Nephron progenitor cell (in vitro differentiated cells): ENCODE measurements at regions not wholly inside any gene's neighbourhood (a gene's known extent, or its start where the extent isn't known, plus 50 kb on each side); places are given as distances from the start of the nearest gene placed in this dataset.

ENCODE experiments used
- DNase-seq: peaks from one replicate; pipeline ENCODE4 v3.0.0; 2021
- H3K27ac Mint-ChIP-seq: 2 replicates; pipeline ENCODE4 v1.8.0; 2021; ENCODE audit warnings: mild to moderate bottlenecking, moderate library complexity, mixed read lengths
- H3K27me3 Mint-ChIP-seq: 2 replicates; pipeline ENCODE4 v1.8.0; 2021; ENCODE audit warnings: mild to moderate bottlenecking, low read depth, mixed read lengths; ENCODE audit not compliant: poor library complexity
- H3K36me3 Mint-ChIP-seq: 2 replicates; pipeline ENCODE4 v1.8.0; 2021; ENCODE audit warnings: low read depth, mixed read lengths
- H3K4me1 Mint-ChIP-seq: 2 replicates; pipeline ENCODE4 v1.8.0; 2021; ENCODE audit warnings: mixed read lengths
- H3K4me3 Mint-ChIP-seq: 2 replicates; pipeline ENCODE4 v1.8.0; 2021; ENCODE audit warnings: mild to moderate bottlenecking, moderate library complexity, mixed read lengths
- H3K9me3 Mint-ChIP-seq: 2 replicates; pipeline ENCODE4 v1.8.0; 2021; ENCODE audit warnings: mild to moderate bottlenecking, moderate library complexity, mixed read lengths
- CTCF ChIP-seq: fragments of 200-600 bp; sonication (generic); IDR thresholded peaks from 2 replicates; pipeline ENCODE4 v1.5.0; 2021; ENCODE audit warnings: antibody characterized with exemption

- TF ChIP-seq CTCF, result no peak
- H3K36me3 Mint-ChIP-seq, result no peaks in the 10 kb centered on the region
- peaks cover 30% of the 10 kb centered on the region for H3K27me3 Mint-ChIP-seq
- no peak overlapping the region for H3K27ac Mint-ChIP-seq
- no peak overlapping the region for H3K4me3 Mint-ChIP-seq
- no peaks in the 10 kb centered on the region for H3K9me3 Mint-ChIP-seq
- no peak for DNase-seq
- peaks cover 5% of the 10 kb centered on the region for H3K4me1 Mint-ChIP-seq
These were observed 119.8 kb downstream of the CCT6B start for GRCh38 chr17:34841467-34841866.

GRCh38 chr17:34840750-34841149, 120.5 kb downstream of the CCT6B start:
- no peak for TF ChIP-seq CTCF
- H3K4me3 Mint-ChIP-seq, result no peak overlapping the region
- no peaks in the 10 kb centered on the region for H3K36me3 Mint-ChIP-seq
- DNase-seq, result no peak
- H3K4me1 Mint-ChIP-seq, result peaks cover 4% of the 10 kb centered on the region
- H3K27me3 Mint-ChIP-seq, result peaks cover 36% of the 10 kb centered on the region
- no peaks in the 10 kb centered on the region for H3K9me3 Mint-ChIP-seq
- H3K27ac Mint-ChIP-seq, result no peak overlapping the region

- DNase-seq, result no peak
- Mint-ChIP-seq H3K4me3 (no peak overlapping the region), H3K27me3 (peaks cover 35% of the 10 kb centered on the region), H3K9me3 (no peaks in the 10 kb centered on the region), H3K4me1 (peaks cover 4% of the 10 kb centered on the region), H3K36me3 (no peaks in the 10 kb centered on the region), H3K27ac (no peak overlapping the region)
- TF ChIP-seq CTCF, result no peak
These were observed 123.3 kb downstream of the CCT6B start for GRCh38 chr17:34837876-34838478.

- no peak for DNase-seq
- Mint-ChIP-seq H3K4me3 (no peak overlapping the region), H3K36me3 (no peaks in the 10 kb centered on the region), H3K27me3 (peaks cover 30% of the 10 kb centered on the region), H3K4me1 (peaks cover 4% of the 10 kb centered on the region), H3K9me3 (no peaks in the 10 kb centered on the region), H3K27ac (no peak overlapping the region)
- no peak for TF ChIP-seq CTCF
These were observed 128.9 kb downstream of the CCT6B start for GRCh38 chr17:34832376-34832775.

- no peak for DNase-seq
- Mint-ChIP-seq H3K4me3 (no peak overlapping the region), H3K4me1 (no peaks in the 10 kb centered on the region), H3K36me3 (no peaks in the 10 kb centered on the region), H3K27me3 (peaks cover 37% of the 10 kb centered on the region), H3K27ac (no peak overlapping the region), H3K9me3 (no peaks in the 10 kb centered on the region)
- TF ChIP-seq CTCF, result no peak
These were observed 134.3 kb downstream of the CCT6B start for GRCh38 chr17:34827008-34827407.

- no peak for TF ChIP-seq CTCF
- no peak overlapping the region for H3K4me3 Mint-ChIP-seq
- peaks cover 32% of the 10 kb centered on the region for H3K27me3 Mint-ChIP-seq
- no peak overlapping the region for H3K27ac Mint-ChIP-seq
- H3K4me1 Mint-ChIP-seq, result peaks cover 2% of the 10 kb centered on the region
- H3K9me3 Mint-ChIP-seq, result no peaks in the 10 kb centered on the region
- H3K36me3 Mint-ChIP-seq, result no peaks in the 10 kb centered on the region
- no peak for DNase-seq
These were observed 134.9 kb downstream of the CCT6B start for GRCh38 chr17:34826332-34826731.
